BE2C (cell line): ENCODE measurements at regions not wholly inside any gene's neighbourhood (a gene's known extent, or its start where the extent isn't known, plus 50 kb on each side); places are given as distances from the start of the nearest gene placed in this dataset.

Experiments used
- DNase-seq: peaks from one replicate; pipeline ENCODE4 v3.0.0-alpha.2; 2020
- H3K27me3 ChIP-seq: fragments of 250-450 bp; sonication (Bioruptor Pico); 2 replicates; pipeline ENCODE4 v1.5.1; 2020; ENCODE audit warnings: mild to moderate bottlenecking
- H3K36me3 ChIP-seq: fragments of 250-450 bp; sonication (Bioruptor Pico); 2 replicates; pipeline ENCODE4 v1.5.1; 2020; ENCODE audit warnings: mild to moderate bottlenecking
- H3K4me1 ChIP-seq: fragments of 250-450 bp; sonication (Bioruptor Pico); 2 replicates; pipeline ENCODE4 v1.5.1; 2020
- H3K4me3 ChIP-seq: 2 replicates; pipeline ENCODE4 v1.5.1; 2011; ENCODE audit warnings: low read depth, low read length
- H3K9me3 ChIP-seq: fragments of 250-450 bp; sonication (Bioruptor Pico); 2 replicates; pipeline ENCODE4 v1.5.1; 2020
- CTCF ChIP-seq: IDR thresholded peaks from 2 replicates; pipeline ENCODE4 v1.5.1; 2012; ENCODE audit warnings: mild to moderate bottlenecking, low read depth, low read length

- Histone ChIP-seq H3K36me3 (no peaks in the 10 kb centered on the region), H3K27me3 (no peaks in the 10 kb centered on the region), H3K9me3 (peaks cover 4% of the 10 kb centered on the region; the same call in 1 of the 2 replicates), H3K4me1 (peaks cover 7% of the 10 kb centered on the region), H3K4me3 (no peak overlapping the region)
- TF ChIP-seq CTCF: no peak
- DNase-seq: no peak
These were observed 63.8 kb upstream of the EIF2S2 start for GRCh38 chr20:34175879-34176278.

GRCh38 chr20:34177052-34177451 is 64.2 kb upstream of the ASIP start:
- H3K36me3 ChIP-seq: no peaks in the 10 kb centered on the region
- no peak for DNase-seq
- peaks cover 5% of the 10 kb centered on the region for H3K4me1 ChIP-seq
- TF ChIP-seq CTCF: no peak
- H3K27me3 ChIP-seq: no peaks in the 10 kb centered on the region
- H3K4me3 ChIP-seq: no peak overlapping the region
- H3K9me3 ChIP-seq: peaks cover 4% of the 10 kb centered on the region; the same call in 1 of the 2 replicates

GRCh38 chr20:34179637-34180360 is 61.4 kb upstream of the ASIP start:
- 0 out of 2 replicates have a peak, but pooled peaks cover 3% of the 10 kb centered on the region for H3K4me1 ChIP-seq
- TF ChIP-seq CTCF: no peak
- no peak overlapping the region for H3K4me3 ChIP-seq
- DNase-seq: no peak
- H3K9me3 ChIP-seq: no peaks in the 10 kb centered on the region
- no peaks in the 10 kb centered on the region for H3K36me3 ChIP-seq
- H3K27me3 ChIP-seq: no peaks in the 10 kb centered on the region

- Histone ChIP-seq H3K27me3 (no peaks in the 10 kb centered on the region), H3K36me3 (no peaks in the 10 kb centered on the region), H3K4me3 (no peak overlapping the region), H3K9me3 (no peaks in the 10 kb centered on the region), H3K4me1 (0 out of 2 replicates have a peak, but pooled peaks cover 3% of the 10 kb centered on the region)
- DNase-seq: no peak
- no peak for TF ChIP-seq CTCF
These were observed 60.6 kb upstream of the ASIP start for GRCh38 chr20:34180460-34181120.

- no peak for TF ChIP-seq CTCF
- H3K4me1 ChIP-seq: no peaks in the 10 kb centered on the region
- no peaks in the 10 kb centered on the region for H3K36me3 ChIP-seq
- H3K27me3 ChIP-seq: no peaks in the 10 kb centered on the region
- DNase-seq: no peak
- no peaks in the 10 kb centered on the region for H3K9me3 ChIP-seq
- H3K4me3 ChIP-seq: no peak overlapping the region
These were observed 59.7 kb upstream of the ASIP start for GRCh38 chr20:34181484-34181883.
